GM21360 (cell line): ENCODE measurements at regions not wholly inside any gene's neighbourhood (a gene's known extent, or its start where the extent isn't known, plus 50 kb on each side); places are given as distances from the start of the nearest gene placed in this dataset.
"Not testable (repeated sequence)": the region's sequence is repeated elsewhere in the genome, so short reads cannot be mapped to it uniquely, and the experiment has no call there.

Experiments used
- ATAC-seq: cut with Tn5 transposase; IDR thresholded peaks from one replicate; pipeline ENCODE4 v1.9.1; 2021; ENCODE audit warnings: mild to moderate bottlenecking, moderate library complexity; ENCODE audit not compliant: unreplicated experiment

DNA sequence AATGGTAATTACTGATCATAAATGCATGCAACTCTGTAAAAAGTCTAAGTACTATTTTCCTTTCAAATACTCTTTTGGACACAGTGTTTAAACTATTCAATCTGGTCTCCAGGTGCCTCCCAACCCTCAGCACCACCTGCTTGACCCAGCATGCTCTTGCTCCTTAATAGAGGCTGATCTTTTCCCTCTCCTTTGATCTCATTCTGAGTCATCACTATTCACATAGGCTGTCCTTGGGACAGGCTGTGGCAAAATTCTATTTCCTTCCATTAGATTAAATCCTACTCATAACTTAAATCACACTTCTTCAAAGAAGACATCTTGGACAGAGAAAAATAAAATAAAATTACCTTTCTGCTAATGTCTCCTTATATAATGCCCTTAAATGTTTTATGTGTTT lies 199.4 kb upstream of the ST8SIA4 start:
- ATAC-seq, result no peak

DNA sequence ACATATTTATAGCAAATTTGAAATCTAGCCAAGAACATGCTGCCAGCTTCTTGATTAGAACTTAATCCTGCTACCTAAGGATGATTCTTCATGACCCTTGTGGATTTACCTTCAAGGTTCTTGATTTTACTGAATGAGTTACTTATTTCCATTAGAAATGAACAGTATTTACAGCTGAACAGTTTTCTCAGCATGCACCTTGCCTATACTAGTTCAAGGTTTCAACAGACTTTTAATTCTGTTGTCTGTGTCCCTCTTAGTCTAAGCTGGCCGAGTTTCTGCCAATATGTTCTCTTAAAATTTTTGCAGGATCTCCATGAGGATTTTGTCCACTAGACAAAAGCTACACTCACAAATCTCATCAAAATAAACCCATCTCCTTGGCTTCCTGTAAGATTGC lies 188.8 kb upstream of the ST8SIA4 start:
- no peak for ATAC-seq

DNA sequence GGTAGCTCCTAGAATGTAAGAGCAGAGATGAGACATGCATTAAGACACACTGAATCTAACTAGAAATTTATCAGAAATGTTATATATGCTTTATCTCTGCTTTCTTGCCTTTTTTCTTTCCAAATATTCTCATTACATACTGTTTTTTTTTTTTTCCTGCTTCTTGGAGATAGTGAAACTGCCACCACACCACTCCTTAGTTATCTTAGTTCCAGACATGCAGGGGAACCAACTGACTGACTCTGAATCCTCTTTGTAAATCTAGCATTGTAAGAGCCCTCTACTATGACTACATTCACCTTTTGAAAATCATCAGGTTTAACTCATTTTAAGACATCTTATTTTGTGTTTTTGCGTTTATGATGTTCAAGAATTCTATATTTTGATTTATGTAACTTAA lies 181.3 kb upstream of the ST8SIA4 start:
- no peak for ATAC-seq

DNA sequence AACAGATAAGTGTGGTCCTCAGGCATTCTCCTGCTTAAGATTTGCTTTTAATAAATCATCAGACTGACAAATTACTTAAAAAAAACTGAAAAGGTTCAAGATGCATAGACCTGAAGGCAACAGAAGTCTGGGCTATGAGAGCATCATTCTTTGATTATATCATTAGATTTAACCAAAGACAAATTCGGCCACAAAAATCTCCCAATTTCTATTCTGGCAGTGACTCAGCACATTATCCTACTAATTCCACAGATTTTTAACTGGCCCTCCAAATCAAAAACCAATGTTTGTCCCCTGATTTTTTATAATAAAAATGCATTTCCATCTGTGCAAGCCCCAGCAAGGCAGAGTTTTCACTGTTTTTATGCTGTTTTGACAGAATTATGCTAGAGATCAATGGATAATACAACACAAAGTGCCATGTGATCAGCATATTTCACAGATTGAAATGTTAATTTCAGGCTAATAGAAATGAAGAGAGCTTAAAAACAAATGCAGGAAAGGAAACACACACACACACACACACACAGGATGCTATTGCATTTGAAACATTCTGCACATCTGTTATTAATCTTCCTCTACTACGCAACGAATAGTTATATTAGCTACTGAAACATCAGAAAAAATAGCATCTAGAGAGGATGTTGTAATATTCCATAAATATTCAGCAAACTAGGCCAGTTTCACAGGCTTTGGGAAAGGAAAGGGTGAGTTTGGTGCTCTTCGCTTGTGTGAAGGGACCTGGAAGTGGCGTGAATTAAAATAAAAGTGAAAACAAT lies 177.6 kb upstream of the ST8SIA4 start:
- no peak for ATAC-seq

DNA sequence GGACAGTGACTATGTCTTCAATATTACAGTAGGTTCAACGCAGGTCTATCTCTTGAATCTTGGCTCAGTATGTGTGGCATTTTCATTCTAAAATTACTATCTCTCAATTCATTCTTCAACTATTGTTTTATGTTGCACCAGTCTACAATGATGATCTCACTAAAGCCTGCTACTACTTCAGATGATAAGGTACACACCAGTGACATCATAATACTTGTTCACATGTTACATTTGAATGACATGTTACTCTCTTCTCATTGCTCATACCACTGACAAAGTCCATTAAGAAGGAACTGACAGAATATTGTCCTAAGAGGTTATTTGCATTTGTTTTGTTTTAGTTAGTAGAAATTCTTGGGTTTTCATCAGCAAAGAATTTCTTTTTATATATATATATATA lies 165.2 kb upstream of the ST8SIA4 start:
- no peak for ATAC-seq

DNA sequence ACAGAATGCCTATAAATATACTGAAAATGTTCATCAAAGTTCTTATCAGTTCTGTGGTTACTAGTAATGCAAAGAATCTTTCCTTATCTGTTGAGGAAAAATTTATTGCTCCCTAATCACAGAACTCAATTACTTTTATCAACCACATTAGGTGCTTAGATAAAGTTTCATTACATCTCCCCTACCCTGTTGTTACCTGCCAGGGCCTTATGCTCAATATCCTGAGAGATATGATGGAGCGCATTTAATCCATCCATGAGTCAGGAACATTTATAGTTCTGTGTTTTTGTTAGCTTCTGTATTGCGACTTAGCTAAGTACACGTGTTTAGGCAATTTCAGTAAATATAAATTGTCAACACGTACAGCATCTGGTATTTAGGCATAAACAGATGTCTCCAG lies 164.3 kb upstream of the ST8SIA4 start:
- no peak for ATAC-seq

DNA sequence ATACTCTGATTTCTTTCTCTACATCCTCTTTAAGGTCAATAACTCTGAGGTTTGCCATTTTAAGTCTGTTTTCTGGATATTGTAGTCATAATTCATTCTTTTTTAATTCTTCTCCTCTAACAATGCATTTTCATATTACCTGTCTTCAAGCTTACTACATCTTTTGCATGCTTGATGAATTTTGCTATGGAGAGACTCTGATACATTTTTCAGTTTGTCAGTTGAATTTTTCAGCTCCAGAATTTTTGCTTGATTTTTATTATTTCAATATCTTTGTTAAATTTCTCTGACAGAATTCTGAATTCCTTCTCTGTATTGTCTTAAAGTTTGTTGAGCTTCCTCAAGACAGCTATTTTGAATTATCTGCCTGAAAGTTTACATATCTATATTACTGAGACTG lies 159.8 kb upstream of the ST8SIA4 start:
- no peak for ATAC-seq

DNA sequence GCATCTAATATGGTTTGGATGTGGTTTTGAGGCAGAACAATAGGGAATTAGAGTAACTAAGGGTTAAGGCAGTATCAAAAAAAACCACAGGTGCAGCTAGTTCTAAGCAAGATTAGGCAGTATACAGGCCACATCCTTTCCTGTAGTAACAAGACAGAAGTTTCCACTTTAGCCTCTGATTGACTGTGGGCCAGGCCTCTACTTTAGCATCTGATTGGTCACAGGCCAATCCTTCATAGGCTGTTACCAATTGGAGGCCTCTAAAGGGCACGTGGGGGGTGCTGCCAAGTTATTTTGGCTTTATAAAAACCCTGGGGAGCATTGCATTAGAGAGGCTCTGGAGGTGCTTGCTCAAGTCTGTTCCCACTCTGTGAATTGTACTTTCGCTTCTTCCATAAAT lies 144.1 kb upstream of the ST8SIA4 start:
- ATAC-seq, result no peak

DNA sequence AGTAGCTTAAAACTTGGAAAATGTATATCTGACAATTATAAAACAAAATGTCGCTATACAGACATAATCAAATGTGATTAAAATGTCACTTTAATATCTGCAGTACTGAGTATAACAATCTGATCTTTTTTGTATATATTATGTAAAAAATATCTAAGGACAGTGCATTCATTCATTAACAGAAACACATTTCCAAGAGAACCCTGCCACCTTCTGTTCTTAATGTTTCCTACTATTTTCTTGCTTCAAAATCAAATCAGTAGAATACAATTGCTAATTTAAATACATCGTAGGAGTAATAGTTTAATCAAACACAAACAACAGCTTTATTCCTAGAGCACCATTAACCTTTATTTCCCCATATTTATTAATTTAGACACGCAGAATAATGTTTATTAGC lies 142.6 kb upstream of the ST8SIA4 start:
- ATAC-seq, result no peak

DNA sequence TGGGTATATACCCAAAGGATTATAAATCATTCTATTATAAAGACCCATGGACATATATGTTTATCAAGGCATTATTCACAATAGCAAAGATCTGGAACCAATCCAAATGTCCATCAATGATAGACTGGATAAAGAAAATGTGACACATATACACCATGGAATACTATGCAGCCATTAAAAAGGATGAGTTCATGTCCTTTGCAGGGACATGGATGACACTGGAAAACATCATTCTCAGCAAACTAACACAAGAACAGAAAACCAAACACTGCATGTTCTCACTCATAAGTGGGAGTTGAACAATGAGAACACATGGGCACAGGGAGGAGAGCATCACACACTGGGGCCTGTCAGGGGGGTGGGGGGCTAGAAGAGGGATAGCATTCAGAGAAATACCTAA lies 136.9 kb upstream of the ST8SIA4 start:
- ATAC-seq, result not testable (repeated sequence)

DNA sequence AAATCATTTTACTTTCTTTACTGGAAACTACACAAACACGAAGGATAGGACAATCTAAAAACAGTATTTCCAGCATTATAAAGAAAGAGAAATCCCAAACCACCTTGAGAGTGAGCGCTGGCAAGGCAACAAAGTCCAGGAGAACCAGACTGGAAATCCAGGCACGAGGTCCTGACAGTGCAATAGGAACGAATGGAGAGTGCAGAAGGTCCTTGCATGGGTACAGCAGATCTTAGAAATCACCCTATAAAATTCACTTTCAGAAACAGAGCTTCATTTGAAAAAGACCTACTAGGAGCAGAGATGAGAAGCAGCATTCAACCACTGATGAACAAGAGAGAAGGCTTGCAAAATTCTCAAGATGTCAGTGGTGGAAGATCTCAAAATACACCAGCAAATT lies 133.7 kb upstream of the ST8SIA4 start:
- ATAC-seq, result no peak

DNA sequence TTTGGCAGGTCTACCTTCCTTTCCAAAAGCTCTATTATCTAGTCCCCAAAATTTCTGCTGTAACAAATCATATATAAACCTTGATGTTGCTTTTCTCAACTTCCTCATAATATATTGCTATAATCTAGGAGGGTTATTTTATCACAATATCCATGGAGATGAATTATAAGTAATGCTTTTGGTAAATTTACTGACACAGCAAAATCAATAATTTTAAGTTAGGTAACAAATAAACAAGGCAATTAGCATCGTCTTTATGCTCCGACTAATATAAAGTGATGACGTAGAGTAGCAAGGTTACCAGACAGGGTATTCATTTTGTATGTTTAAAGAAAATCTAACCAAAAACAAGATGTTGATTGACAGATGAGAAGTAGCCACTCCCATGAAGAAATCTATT lies 132.3 kb upstream of the ST8SIA4 start:
- ATAC-seq, result no peak

DNA sequence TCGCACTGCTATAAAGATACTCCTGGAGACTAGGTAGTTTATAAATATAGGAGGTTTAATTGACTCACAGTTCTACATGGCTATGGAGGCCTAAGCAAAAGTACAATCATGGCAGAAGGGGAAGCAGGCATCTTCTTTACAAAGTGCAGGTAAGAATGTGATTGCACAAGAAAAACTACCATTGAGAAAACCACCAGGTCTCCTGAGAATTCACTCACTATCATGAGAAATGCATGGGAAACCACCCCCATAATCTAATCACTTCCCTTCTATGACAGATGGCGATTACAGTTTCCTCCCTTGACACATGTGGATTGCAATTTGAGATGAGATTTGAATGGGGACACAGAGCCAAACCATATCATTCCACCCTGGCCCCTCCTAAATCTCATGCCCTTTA lies 121.2 kb upstream of the ST8SIA4 start:
- peak; percentile 52 for ATAC-seq

DNA sequence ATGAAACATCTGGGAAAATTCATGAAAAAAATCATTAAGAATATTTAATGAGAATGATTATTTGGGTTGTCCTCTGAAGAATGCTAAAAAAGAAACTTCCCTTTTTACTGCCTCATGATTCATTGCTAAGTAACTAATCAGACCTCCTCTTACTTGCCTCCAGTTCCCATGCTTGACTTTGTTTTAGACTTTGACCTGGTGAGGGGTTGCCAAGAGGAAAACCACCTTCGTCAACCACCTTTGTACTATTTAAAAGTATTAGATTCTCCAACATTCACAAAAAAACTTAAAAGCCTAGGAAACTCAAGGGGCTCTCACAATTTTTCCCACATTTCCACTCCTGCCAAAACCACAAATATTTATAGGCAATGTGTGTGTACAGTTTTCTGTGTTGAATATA lies 115.2 kb upstream of the ST8SIA4 start:
- ATAC-seq, result no peak

DNA sequence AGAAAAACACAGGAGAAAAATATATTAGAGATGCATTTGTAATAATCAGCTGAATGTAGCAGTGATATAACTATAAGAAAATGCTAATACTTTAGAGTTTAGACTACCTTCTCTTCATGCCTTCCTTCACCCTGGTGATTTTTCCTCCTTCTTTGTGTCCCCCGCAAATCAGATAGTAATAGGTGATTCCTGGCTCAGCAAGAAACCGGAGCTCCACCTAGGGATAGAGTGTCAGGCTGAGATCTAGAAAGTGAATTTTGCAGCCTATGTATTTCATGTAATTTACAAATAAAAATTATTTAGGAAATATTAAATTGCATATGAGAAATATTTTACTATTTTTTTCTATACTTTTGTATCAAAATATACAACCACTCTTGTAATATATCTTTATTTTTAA lies 109.8 kb upstream of the ST8SIA4 start:
- no peak for ATAC-seq

DNA sequence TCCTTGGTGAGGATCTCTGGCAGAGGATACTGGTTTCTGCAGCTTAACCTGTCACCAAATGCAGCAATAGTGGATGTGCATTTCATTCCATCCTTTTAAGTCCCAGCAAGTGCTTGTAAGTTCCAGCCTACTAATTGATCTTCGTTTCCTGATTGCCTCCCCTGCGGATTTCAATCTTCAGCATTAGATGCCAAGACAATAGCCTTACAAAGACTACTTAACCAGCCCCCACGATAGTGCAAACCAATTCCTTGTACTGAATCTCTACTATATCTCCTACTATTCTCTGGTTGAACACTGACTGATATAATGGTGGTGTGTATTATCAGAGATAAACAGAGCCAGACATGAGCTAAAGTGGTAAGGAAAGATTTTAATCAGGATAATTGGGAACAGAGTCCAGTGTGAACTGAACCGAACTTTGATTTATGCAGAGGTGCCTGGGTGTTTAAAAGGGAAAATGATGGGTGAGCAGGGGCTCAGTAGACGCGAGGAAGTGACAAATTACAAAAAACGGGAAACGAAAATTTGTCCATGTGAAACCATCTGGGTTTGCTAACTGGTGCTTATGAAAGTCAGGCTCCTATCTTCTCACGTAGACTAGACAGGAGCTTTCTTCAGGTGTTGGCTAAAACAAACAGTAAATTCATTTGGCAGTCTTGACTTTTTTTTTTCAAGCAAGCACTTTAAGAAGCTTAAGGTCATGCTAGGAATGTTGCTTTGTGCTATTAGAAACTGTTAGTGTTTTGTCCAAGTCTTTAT lies 106.9 kb upstream of the ST8SIA4 start:
- peak; percentile 96 for ATAC-seq

DNA sequence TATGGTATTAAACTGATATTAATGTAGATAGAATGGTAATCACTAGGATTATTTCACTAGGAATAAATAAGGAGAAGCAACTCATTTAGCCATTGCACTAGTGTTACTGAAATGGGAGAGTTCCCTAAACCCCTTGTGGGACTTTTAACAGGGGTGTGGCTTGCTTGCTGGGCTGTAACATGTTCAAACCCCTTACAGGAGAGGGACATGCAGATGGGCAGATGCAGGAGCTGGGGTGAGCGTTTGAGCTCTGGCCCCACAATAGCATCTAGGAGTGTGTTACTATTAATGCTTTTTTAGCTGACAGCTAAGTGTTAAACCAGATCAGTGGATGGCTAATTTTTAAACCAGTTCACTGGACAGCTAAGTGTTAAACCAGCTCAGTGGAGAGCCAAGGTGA lies 89.3 kb upstream of the ST8SIA4 start:
- no peak for ATAC-seq

DNA sequence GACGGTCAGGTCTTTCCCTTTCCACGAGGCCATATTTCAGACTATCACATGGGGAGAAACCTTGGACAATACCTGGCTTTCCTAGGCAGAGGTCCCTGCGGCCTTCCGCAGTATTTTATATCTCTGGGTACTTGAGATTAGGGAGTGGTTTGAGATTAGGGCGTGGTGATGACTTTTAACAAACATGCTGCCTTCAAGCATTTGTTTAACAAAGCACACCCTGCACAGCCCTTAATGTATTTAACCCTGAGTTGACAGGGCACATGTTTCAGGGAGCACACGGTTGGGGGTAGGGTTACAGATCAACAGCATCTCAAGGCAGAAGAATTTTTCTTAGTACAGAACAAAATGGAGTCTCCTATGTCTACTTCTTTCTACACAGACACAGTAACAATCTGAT lies 80.5 kb upstream of the ST8SIA4 start:
- not testable (repeated sequence) for ATAC-seq

DNA sequence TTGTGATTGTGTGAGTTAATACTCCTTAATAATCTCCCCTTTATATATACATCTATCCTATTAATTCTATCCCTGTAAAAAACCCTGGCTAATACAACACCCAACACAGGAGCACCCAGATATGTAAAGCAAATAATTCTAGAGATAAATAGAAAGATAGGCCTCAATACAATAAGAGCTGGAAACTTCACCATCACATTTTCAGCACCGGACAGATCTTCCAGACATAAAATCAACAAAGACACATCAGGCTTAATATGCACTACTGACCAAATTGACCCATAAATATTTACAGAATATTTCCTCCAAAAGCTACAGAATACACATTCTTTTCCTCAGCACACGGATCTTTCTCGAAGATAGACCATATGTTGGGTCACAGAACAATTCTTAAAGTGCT lies 71.0 kb upstream of the ST8SIA4 start:
- no peak for ATAC-seq

DNA sequence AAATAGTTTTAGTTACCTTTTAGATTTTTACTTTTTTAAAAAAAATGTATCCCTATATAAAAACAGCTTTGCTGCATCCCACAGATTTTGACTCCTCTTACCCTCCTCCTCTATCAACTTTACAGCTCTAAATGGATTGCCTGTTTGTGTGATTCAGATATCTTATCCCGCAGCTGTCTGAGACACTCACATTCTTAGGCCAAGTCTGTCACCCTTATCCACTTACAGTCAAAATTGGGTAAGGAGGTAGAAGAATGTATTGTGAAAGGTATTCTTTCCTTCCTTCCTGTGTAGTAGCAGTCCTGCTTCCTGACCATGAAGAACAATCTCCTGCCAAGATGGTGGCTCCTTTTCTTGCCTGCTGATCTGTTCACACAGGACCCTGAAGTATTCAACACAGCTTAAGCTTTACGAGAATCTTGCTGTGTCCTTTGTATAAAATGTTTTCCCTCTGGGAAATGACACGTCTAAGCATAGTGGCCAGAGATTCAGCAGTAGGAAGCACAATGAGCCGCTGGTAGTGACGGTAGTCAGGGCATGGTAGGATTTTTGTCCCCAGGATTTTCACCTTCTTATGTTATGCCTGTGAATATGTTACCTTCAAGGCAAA lies 67.7 kb upstream of the ST8SIA4 start:
- no peak for ATAC-seq

DNA sequence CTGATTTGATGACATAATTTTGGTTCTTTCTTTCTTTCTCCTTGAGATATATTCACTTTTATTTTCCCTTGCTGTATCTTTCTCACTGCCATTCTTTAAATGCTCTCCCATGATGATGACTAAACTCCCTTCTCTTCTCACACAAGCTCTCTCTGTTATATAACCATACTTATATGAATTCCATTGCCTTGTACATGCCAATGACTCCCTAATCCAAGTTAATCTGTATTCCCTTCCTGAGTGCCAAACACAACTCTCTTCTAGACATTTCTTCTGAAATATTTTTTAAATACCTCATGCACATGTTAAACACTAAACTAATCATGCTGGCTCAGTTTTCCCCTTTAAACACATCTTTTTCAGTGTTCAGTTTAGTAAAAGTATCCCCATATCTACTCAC lies 62.2 kb upstream of the ST8SIA4 start:
- ATAC-seq, result no peak
